SKM-1 (cell line): ENCODE measurements at regions not wholly inside any gene's neighbourhood (a gene's known extent, or its start where the extent isn't known, plus 50 kb on each side); places are given as distances from the start of the nearest gene placed in this dataset.
"Not testable (repeated sequence)": the region's sequence is repeated elsewhere in the genome, so short reads cannot be mapped to it uniquely, and the experiment has no call there.

Experiments used
- DNase-seq: peaks from one replicate; lab custom pipeline; 2025; ENCODE audit not compliant: unreplicated experiment; lab: John Stamatoyannopoulos, UW

DNA sequence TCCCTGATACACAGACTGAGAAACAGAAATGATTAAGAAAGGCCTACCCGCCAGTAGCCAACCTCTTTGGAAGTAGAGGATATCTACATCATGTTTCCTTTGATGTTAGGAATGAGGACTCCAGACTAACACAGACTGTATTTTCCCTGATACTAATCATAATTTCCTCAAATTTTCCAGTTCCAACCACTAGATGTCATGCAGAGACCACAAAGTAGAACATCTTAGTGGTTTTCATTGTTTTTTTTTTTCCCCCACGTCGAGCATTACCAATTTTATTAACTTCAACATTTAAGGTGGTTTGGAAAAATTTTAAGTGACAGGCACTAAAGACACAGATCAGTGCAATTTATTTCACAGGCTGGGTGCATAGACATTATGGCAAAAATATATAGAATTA is 303.6 kb downstream of the ANKRD30BL start:
- not testable (repeated sequence) for DNase-seq
